ENCODE measurements at regions not wholly inside any gene's neighbourhood (a gene's known extent, or its start where the extent isn't known, plus 50 kb on each side); places are given as distances from the start of the nearest gene placed in this dataset.

DNA sequence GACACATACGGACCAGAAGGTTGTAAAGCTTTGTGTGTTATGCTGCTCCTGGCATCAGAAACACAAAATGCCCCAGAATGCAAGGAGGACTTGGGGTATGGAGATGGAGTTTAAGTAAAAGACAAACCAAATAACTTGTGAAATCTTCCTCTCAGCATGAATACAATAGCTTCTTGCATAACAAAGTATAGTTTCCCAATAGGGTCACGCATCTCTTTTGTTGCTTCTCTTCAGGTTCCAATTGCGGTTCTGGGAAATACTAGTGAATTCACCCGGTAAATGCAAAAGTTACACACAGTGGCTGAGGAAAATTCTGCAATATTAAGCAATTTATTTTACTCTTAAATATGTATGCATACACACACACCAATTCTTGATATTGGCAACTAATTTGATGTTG lies 339.2 kb upstream of the EPHA4 start:
- TF ChIP-seq, protein P1, sequence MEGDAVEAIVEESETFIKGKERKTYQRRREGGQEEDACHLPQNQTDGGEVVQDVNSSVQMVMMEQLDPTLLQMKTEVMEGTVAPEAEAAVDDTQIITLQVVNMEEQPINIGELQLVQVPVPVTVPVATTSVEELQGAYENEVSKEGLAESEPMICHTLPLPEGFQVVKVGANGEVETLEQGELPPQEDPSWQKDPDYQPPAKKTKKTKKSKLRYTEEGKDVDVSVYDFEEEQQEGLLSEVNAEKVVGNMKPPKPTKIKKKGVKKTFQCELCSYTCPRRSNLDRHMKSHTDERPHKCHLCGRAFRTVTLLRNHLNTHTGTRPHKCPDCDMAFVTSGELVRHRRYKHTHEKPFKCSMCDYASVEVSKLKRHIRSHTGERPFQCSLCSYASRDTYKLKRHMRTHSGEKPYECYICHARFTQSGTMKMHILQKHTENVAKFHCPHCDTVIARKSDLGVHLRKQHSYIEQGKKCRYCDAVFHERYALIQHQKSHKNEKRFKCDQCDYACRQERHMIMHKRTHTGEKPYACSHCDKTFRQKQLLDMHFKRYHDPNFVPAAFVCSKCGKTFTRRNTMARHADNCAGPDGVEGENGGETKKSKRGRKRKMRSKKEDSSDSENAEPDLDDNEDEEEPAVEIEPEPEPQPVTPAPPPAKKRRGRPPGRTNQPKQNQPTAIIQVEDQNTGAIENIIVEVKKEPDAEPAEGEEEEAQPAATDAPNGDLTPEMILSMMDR (IDR thresholded peaks at IDR 0.05): no peak
- no peak for TF ChIP-seq POLR2A (IDR thresholded peaks at IDR 0.05)
